WERI-Rb-1 (cell line): ENCODE measurements at regions not wholly inside any gene's neighbourhood (a gene's known extent, or its start where the extent isn't known, plus 50 kb on each side); places are given as distances from the start of the nearest gene placed in this dataset.

Experiments
- DNase-seq: peaks from one replicate; pipeline ENCODE4 v3.0.0-alpha.2; 2020
- H3K27ac ChIP-seq: fragments of 250-450 bp; sonication (Bioruptor Pico); 2 replicates; pipeline ENCODE4 v1.5.1; 2020; ENCODE audit warnings: mild to moderate bottlenecking, moderate library complexity
- H3K27me3 ChIP-seq: fragments of 250-450 bp; sonication (Bioruptor Pico); 2 replicates; pipeline ENCODE4 v1.5.1; 2021; ENCODE audit warnings: mild to moderate bottlenecking, low read depth, moderate library complexity; ENCODE audit not compliant: insufficient read depth, severe bottlenecking
- H3K36me3 ChIP-seq: fragments of 250-450 bp; sonication (Bioruptor Pico); 2 replicates; pipeline ENCODE4 v1.5.1; 2020; ENCODE audit warnings: mild to moderate bottlenecking, moderate library complexity
- H3K4me3 ChIP-seq: 2 replicates; pipeline ENCODE4 v1.5.1; 2011; ENCODE audit warnings: low read depth, mild to moderate bottlenecking, control low read depth, low read length
- H3K9me3 ChIP-seq: fragments of 250-450 bp; sonication (Bioruptor Pico); 2 replicates; pipeline ENCODE4 v1.5.1; 2021; ENCODE audit warnings: mild to moderate bottlenecking, moderate library complexity; ENCODE audit not compliant: severe bottlenecking
- CTCF ChIP-seq: IDR thresholded peaks from 2 replicates; pipeline ENCODE4 v1.5.1; 2011; ENCODE audit warnings: low read depth, mild to moderate bottlenecking, control low read depth, inconsistent platforms, low read length

- no peak overlapping the region for H3K4me3 ChIP-seq
- H3K9me3 ChIP-seq, result no peaks in the 10 kb centered on the region
- no peaks in the 10 kb centered on the region for H3K27me3 ChIP-seq
- no peak overlapping the region for H3K27ac ChIP-seq
- H3K36me3 ChIP-seq, result no peaks in the 10 kb centered on the region
- no peak for DNase-seq
- no peak for TF ChIP-seq CTCF
Measured at GRCh38 chr2:151009437-151010175, 252.1 kb downstream of the RBM43 start.

- Histone ChIP-seq H3K27ac (no peak overlapping the region), H3K36me3 (no peaks in the 10 kb centered on the region), H3K27me3 (no peaks in the 10 kb centered on the region), H3K4me3 (no peak overlapping the region), H3K9me3 (no peaks in the 10 kb centered on the region)
- no peak for DNase-seq
- TF ChIP-seq CTCF, result no peak
Measured at GRCh38 chr2:151007365-151007764, 254.3 kb downstream of the RBM43 start.

- no peak for TF ChIP-seq CTCF
- no peak for DNase-seq
- no peaks in the 10 kb centered on the region for H3K9me3 ChIP-seq
- no peaks in the 10 kb centered on the region for H3K27me3 ChIP-seq
- H3K4me3 ChIP-seq, result no peak overlapping the region
- no peak overlapping the region for H3K27ac ChIP-seq
- H3K36me3 ChIP-seq, result no peaks in the 10 kb centered on the region
Measured at GRCh38 chr2:151002959-151003600, 258.6 kb downstream of the RBM43 start.

- TF ChIP-seq CTCF, result no peak
- H3K27ac ChIP-seq, result no peak overlapping the region
Measured at GRCh38 chr2:150997702-150998440, 263.8 kb downstream of the RBM43 start.

GRCh38 chr2:150997066-150997465 lies 264.6 kb downstream of the RBM43 start:
- DNase-seq, result no peak
- TF ChIP-seq CTCF, result no peak
- Histone ChIP-seq H3K36me3 (no peaks in the 10 kb centered on the region), H3K27ac (no peak overlapping the region), H3K9me3 (no peaks in the 10 kb centered on the region), H3K27me3 (no peaks in the 10 kb centered on the region), H3K4me3 (no peak overlapping the region)

More at GRCh38 chr2:150997702-150998440, 263.8 kb downstream of the RBM43 start:
- Histone ChIP-seq H3K27me3 (no peaks in the 10 kb centered on the region), H3K4me3 (no peak overlapping the region), H3K9me3 (no peaks in the 10 kb centered on the region), H3K36me3 (no peaks in the 10 kb centered on the region)
- no peak for DNase-seq
